Right lobe of liver (tissue), 6 donors: ENCODE measurements at regions not wholly inside any gene's neighbourhood (a gene's known extent, or its start where the extent isn't known, plus 50 kb on each side); places are given as distances from the start of the nearest gene placed in this dataset.

Experiments
- ATAC-seq, 4 donors: fragments of 200-7000 bp; cut with Tn5 transposase; one replicate each; pipeline ENCODE4 v1.9.1; 2020; ENCODE audit warnings: mild to moderate bottlenecking in 4 of 4, moderate library complexity in 4 of 4
- DNase-seq, 3 donors: peaks; one replicate each; pipeline ENCODE4 v3.0.0-alpha.2; 2020
- H3K27ac ChIP-seq, 3 donors: fragments of 200-600 bp; one replicate each; pipeline ENCODE4 v1.8.0; 2022
- H3K27me3 ChIP-seq, 2 donors: fragments of 200-600 bp; one replicate each; pipeline ENCODE4 v1.8.0; 2022
- H3K36me3 ChIP-seq, 4 donors: fragments of 200-600 bp; sonication (generic) in 1 of 4; one replicate each; pipeline versions ENCODE4 v1.5.1 to v1.8.0; 2017 to 2022; ENCODE audit warnings: control low read depth in 1 of 4
- H3K4me1 ChIP-seq, 4 donors: fragments of 200-600 bp; sonication (generic) in 1 of 4; one replicate each; pipeline versions ENCODE4 v1.5.1 to v1.8.0; 2017 to 2022; ENCODE audit warnings: control low read depth in 1 of 4
- H3K4me3 ChIP-seq, 3 donors: fragments of 200-600 bp; one replicate each; pipeline ENCODE4 v1.8.0; 2022
- H3K9me3 ChIP-seq, 4 donors: fragments of 200-600 bp; sonication (generic) in 1 of 4; one replicate each; pipeline versions ENCODE4 v1.5.1 to v1.8.0; 2017 to 2022; ENCODE audit warnings: control low read depth in 1 of 4
- POLR2A ChIP-seq: fragments of 450-650 bp; IDR thresholded peaks from one replicate; pipeline ENCODE4 v1.6.1; 2017; ENCODE audit warnings: antibody characterized with exemption, mild to moderate bottlenecking
- WGBS: methylation state at CpG from one replicate; pipeline ENCODE4 v1.1.6; 2018; ENCODE audit warnings: low coverage, low lambda C conversion rate; ENCODE audit not compliant: insufficient coverage; ENCODE audit errors: missing lambda C conversion rate; 5-methylcytosine and 5-hydroxymethylcytosine counted together
- intact Hi-C, 2 donors: fragments of 100-400 bp; cut with DNase I; formaldehyde crosslinking; loops; one replicate each; pipeline versions ENCODE4 v1.11.2 to v1.14.1; 2022
- TF ChIP-seq, protein P1 (sequence below), 4 donors: fragments of 200-600 bp in 3 of 4; fragments of 450-650 bp in 1 of 4; IDR thresholded peaks; one replicate each; pipeline versions ENCODE4 v1.5.1 to v1.8.0; 2016 to 2022; ENCODE audit warnings: antibody characterized with exemption in 4 of 4, mild to moderate bottlenecking in 2 of 4
- donor health status: DM: no; HTN: yes; CAD: no.
- donor health status: DM: no; HTN: no; CAD: no.
- donor health status: DM: no; HTN: no; CAD: no.
- donor health status: DM: no; HTN: yes; CAD: no.
- donor health status: DM: no; HTN: yes; CAD: no.

DNA sequence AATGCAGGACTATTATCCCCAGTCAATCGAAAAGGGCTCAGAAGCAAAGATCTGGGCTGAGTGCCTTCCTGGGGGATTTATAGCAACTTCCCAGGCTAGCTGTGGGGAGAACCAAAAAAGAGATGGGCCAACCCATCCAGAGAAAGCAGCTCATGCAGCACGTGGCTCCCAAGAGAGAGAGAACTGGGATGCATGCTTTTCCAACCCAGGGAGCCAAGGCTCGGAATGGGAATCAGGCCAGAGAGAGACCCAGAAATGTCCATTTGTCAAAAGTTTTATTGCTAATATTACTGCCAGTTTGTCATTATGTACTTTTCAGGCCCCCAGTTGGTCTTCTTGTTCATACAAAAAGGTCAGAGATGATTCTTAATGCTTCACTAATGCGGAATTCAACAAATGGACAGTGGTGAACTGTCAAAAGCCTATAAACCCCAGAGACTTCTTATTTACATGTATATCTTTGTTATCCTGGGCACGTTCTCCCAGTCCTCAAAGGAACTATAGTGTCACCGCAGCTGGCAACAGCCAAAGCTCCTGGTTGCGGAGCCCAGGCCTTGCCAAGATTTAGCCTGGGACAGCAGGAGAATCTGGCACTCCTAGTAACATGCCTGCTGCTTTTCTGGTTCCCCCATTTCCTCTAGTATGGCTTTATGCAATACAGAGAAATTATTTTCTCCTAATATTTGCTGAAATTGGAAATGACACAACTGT is 139.1 kb upstream of the POU3F2 start:
- intact Hi-C loops, result no loop called here
- Histone ChIP-seq H3K27me3 (no peaks in the 10 kb centered on the region), H3K4me1 (no peaks in the 10 kb centered on the region), H3K4me3 (no peak overlapping the region), H3K9me3 (no peaks in the 10 kb centered on the region), H3K36me3 (no peaks in the 10 kb centered on the region), H3K27ac (no peak overlapping the region)
- TF ChIP-seq, protein P1, sequence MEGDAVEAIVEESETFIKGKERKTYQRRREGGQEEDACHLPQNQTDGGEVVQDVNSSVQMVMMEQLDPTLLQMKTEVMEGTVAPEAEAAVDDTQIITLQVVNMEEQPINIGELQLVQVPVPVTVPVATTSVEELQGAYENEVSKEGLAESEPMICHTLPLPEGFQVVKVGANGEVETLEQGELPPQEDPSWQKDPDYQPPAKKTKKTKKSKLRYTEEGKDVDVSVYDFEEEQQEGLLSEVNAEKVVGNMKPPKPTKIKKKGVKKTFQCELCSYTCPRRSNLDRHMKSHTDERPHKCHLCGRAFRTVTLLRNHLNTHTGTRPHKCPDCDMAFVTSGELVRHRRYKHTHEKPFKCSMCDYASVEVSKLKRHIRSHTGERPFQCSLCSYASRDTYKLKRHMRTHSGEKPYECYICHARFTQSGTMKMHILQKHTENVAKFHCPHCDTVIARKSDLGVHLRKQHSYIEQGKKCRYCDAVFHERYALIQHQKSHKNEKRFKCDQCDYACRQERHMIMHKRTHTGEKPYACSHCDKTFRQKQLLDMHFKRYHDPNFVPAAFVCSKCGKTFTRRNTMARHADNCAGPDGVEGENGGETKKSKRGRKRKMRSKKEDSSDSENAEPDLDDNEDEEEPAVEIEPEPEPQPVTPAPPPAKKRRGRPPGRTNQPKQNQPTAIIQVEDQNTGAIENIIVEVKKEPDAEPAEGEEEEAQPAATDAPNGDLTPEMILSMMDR (IDR thresholded peaks at IDR 0.05), result no peak
- TF ChIP-seq POLR2A, result no peak
- DNase-seq, result no peak
- no peak for ATAC-seq
- WGBS, result 83% methylated on average over 5 of the region's 7 CpGs

DNA sequence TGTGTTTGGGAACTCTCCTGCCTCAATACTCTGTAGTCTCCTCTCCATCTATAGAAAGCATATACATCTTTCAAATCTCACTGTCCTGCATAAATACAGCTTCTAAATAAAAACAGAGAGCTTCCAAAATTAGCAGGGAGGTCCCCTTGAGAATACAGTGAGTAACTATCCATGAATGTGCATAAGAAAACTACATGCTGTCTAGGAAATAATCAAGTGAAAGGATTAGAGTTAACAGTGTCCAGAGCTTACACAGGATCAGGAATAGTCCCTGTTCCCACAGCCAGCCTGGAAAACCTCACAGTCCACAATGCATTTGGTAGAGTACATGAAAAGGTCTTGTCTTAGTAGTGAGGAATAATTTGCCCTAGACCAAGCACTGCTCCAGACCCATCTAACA is 123.0 kb upstream of the POU3F2 start:
- no peaks in the 10 kb centered on the region for H3K36me3 ChIP-seq
- no peak for ATAC-seq
- peaks cover 0 to 4% of the 10 kb centered on the region in 2 donors for H3K27me3 ChIP-seq
- H3K9me3 ChIP-seq, result no peaks in the 10 kb centered on the region
- H3K27ac ChIP-seq, result no peak overlapping the region
- DNase-seq, result no peak
- H3K4me1 ChIP-seq, result no peaks in the 10 kb centered on the region
- intact Hi-C loops, result no loop called here
- H3K4me3 ChIP-seq, result no peak overlapping the region
- TF ChIP-seq POLR2A, result no peak
- TF ChIP-seq, protein P1 (IDR thresholded peaks at IDR 0.05), result no peak

DNA sequence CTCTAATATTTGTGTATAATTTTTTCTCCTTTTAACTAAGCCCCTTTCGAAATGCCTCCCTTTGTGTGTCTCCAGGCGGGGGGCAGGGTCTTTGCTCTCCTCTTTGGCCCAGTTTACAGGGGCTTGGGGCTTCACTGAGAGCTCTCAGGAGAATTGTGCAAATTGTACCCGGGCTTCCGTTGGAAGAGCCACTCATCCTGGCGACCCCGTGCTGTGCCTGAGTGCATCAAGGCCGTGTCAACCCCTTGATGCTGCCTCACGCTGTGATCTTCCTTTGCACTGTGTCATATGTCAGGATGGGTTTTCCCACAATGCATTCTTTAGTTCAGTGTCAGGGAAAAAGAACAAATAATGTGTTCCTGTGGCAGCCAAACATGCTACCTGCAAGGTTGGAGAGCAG is 118.0 kb upstream of the POU3F2 start:
- no peak for DNase-seq
- intact Hi-C loops, result no loop called here
- TF ChIP-seq, protein P1 (IDR thresholded peaks at IDR 0.05), result no peak
- TF ChIP-seq POLR2A, result no peak
- ATAC-seq, result no peak
- 4% methylated on average over 8 of the region's 8 CpGs for WGBS
- no peaks in the 10 kb centered on the region for H3K36me3 ChIP-seq
- peaks cover 0 to 4% of the 10 kb centered on the region in 2 donors for H3K27me3 ChIP-seq
- H3K27ac ChIP-seq, result no peak overlapping the region
- H3K9me3 ChIP-seq, result no peaks in the 10 kb centered on the region
- no peaks in the 10 kb centered on the region for H3K4me1 ChIP-seq
- no peak overlapping the region for H3K4me3 ChIP-seq

DNA sequence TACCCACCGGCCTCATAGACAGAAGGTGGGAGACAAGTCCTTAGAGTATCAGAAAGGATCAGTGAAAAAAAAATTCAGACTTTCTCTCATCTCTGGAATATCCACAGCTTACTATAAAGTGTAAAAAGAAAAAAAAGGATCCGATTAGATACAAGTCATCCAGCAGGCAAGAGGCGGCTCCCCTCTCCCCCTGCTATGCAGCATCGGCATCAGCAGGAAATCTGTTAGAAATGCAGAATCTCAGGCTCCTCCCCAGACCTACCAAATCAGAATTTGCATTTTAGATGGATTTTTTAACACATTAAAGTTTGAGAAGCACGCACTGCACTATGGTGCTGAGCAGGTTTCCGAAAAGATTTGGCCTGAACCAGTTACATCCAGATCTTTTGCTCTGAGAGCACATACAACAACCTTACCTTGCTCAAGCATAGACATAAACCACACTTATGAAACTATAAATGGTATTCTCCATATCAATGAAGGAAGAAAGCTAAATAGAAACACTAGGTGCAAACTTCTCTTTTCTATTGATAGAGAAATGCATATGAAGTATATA is 117.0 kb upstream of the POU3F2 start:
- Histone ChIP-seq H3K27me3 (peaks cover 0 to 4% of the 10 kb centered on the region in 2 donors), H3K36me3 (no peaks in the 10 kb centered on the region), H3K4me1 (no peaks in the 10 kb centered on the region), H3K27ac (no peak overlapping the region), H3K4me3 (no peak overlapping the region), H3K9me3 (no peaks in the 10 kb centered on the region)
- TF ChIP-seq, protein P1 (IDR thresholded peaks at IDR 0.05), result no peak
- TF ChIP-seq POLR2A, result no peak
- intact Hi-C loops, result no loop called here
- DNase-seq (no peak), ATAC-seq (no peak)
- WGBS, result 46% methylated on average over 6 of the region's 6 CpGs
